Left ventricle myocardium inferior (tissue), 1 donor: ENCODE measurements at regions not wholly inside any gene's neighbourhood (a gene's known extent, or its start where the extent isn't known, plus 50 kb on each side); places are given as distances from the start of the nearest gene placed in this dataset.

Experiments used
- DNase-seq: peaks from one replicate; pipeline ENCODE4 v3.0.0-alpha.2; 2020
- H3K27ac ChIP-seq: fragments of 200-600 bp; replicated peaks from 2 replicates; pipeline ENCODE4 v1.8.0; 2021
- H3K27me3 ChIP-seq: fragments of 200-600 bp; 2 replicates; pipeline ENCODE4 v1.8.0; 2021; ENCODE audit warnings: low read depth
- H3K36me3 ChIP-seq: fragments of 200-600 bp; 2 replicates; pipeline ENCODE4 v1.8.0; 2021
- H3K4me1 ChIP-seq: fragments of 200-600 bp; 2 replicates; pipeline ENCODE4 v1.8.0; 2021
- H3K4me3 ChIP-seq: fragments of 200-600 bp; 2 replicates; pipeline ENCODE4 v1.8.0; 2021; ENCODE audit warnings: mild to moderate bottlenecking, moderate library complexity
- H3K9me3 ChIP-seq: fragments of 200-600 bp; replicated peaks from 2 replicates; pipeline ENCODE4 v1.8.0; 2021
- intact Hi-C: fragments of 100-400 bp; cut with micrococcal nuclease; formaldehyde crosslinking; loops from one replicate; pipeline ENCODE4 v1.11.0; 2022
- TF ChIP-seq, protein P1 (sequence below): fragments of 200-600 bp; IDR thresholded peaks from 2 replicates; pipeline ENCODE4 v1.8.0; 2021; ENCODE audit warnings: antibody characterized with exemption, mild to moderate bottlenecking, borderline replicate concordance
- donor health status: DM: no; HTN: yes; CAD: no; lungs with severe emphysema.

DNA sequence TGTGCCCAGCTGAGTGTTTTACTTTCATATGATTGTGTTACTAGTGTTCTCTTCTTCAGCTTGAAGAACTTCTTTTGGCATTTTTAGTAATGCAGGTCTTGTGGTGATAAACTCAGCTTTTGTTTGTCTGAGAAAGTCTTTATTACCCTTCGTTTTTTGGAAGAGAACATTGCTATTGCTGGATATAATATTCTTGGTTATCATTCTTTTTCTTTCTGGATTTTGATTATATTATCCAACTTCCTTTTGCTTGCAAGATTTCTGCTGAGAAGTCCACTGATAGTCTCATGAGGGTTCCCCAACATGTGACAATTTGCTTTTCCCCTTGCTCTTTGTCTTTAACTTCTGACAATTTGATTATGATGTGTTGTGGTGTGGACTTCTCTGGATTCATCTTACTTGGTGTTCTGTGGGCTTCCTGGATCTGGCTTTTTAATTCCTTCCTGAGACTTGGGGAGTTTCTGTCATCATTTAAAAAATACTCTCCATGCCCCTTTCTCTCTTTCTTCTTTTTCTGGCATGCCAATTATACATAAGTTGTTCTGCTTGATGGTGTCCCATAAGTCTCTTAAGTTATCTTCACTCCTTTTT lies 416.8 kb downstream of the CCDC91 start:
- intact Hi-C loops: no loop called here
- Histone ChIP-seq H3K4me1 (no peaks in the 10 kb centered on the region), H3K4me3 (no peak overlapping the region), H3K27ac (no peak overlapping the region), H3K27me3 (no peaks in the 10 kb centered on the region), H3K9me3 (peaks cover 28% of the 10 kb centered on the region), H3K36me3 (no peaks in the 10 kb centered on the region)
- TF ChIP-seq, protein P1, sequence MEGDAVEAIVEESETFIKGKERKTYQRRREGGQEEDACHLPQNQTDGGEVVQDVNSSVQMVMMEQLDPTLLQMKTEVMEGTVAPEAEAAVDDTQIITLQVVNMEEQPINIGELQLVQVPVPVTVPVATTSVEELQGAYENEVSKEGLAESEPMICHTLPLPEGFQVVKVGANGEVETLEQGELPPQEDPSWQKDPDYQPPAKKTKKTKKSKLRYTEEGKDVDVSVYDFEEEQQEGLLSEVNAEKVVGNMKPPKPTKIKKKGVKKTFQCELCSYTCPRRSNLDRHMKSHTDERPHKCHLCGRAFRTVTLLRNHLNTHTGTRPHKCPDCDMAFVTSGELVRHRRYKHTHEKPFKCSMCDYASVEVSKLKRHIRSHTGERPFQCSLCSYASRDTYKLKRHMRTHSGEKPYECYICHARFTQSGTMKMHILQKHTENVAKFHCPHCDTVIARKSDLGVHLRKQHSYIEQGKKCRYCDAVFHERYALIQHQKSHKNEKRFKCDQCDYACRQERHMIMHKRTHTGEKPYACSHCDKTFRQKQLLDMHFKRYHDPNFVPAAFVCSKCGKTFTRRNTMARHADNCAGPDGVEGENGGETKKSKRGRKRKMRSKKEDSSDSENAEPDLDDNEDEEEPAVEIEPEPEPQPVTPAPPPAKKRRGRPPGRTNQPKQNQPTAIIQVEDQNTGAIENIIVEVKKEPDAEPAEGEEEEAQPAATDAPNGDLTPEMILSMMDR: no peak
- DNase-seq: no peak

DNA sequence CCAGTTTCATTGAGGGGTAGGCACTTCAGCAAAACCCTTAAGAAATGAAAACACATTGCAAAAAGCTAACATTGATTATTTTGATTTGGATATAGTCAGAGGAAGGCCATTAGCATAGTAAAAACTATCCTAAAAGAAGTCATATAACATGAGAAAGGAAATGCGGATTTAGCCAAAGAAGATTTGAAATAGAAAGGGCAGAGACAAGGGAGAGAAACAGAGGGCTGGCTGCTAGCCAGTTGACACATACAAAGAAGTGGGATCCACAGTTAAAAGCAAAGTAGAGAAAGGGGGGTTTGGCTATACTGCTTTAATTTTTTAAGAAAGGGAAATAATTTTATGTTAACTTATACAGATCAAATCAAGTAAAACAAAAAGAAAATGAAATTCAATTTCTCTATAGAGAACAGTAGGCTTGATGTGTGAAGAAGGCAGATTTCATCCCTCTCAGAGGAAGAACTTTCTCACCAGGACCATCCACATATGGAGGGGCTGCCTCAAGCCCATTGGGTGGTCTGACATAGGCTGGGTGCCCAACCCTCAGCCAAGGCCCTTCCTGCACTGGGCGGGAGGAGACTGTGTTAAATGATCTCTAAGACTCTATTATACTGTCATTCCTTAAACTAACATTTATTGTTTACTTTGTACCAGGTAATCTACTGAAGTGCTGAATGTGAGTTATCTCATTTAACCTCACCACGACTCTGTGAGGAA lies 420.3 kb downstream of the CCDC91 start:
- Histone ChIP-seq H3K27me3 (no peaks in the 10 kb centered on the region), H3K27ac (no peak overlapping the region), H3K36me3 (no peaks in the 10 kb centered on the region), H3K4me3 (no peak overlapping the region), H3K4me1 (no peaks in the 10 kb centered on the region), H3K9me3 (peaks cover 28% of the 10 kb centered on the region)
- no peak for DNase-seq
- intact Hi-C loops: no loop called here
- TF ChIP-seq, protein P1: no peak

DNA sequence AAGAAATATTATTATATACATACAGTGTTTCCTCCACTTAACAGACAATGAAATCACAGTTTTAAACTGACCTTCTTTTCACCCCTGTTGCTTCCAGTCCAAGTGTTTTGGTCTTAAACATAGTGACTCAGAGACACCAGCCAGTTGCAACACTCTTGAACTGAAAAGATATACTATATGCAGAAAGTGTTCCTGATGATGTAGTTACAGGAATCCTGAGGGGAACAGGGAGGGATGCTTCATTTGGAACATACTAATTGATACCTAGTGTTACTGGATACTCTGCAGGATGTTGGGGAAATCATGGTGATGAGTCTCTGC lies 420.8 kb downstream of the CCDC91 start:
- H3K27me3 ChIP-seq: no peaks in the 10 kb centered on the region
- H3K36me3 ChIP-seq: no peaks in the 10 kb centered on the region
- TF ChIP-seq, protein P1: no peak
- intact Hi-C loops: no loop called here
- no peak overlapping the region for H3K4me3 ChIP-seq
- no peak overlapping the region for H3K27ac ChIP-seq
- DNase-seq: no peak
- peaks cover 25% of the 10 kb centered on the region for H3K9me3 ChIP-seq
- no peaks in the 10 kb centered on the region for H3K4me1 ChIP-seq

DNA sequence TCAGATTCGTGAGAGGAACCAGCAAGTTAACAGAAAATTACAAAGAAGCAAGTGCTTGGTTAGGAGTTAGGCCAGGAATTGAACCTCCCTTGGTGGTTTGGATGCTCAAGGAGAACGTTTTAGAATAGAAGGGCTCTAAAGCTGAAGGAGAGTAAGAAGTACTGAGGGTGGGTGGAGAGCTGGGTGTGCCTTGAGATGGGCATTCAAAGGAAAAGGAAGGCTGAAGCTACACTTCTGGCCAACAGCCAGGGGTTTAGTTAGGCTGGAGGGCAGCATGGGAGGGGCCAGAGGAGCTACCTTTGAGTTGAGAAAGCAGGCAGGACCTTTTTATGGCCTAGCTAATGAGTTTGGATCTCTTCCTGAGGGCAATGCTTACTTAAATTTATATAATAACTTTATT lies 421.2 kb downstream of the CCDC91 start:
- Histone ChIP-seq H3K27ac (no peak overlapping the region), H3K4me1 (no peaks in the 10 kb centered on the region), H3K9me3 (peaks cover 21% of the 10 kb centered on the region), H3K36me3 (no peaks in the 10 kb centered on the region), H3K27me3 (no peaks in the 10 kb centered on the region), H3K4me3 (no peak overlapping the region)
- intact Hi-C loops: no loop called here
- TF ChIP-seq, protein P1: no peak
- DNase-seq: no peak

DNA sequence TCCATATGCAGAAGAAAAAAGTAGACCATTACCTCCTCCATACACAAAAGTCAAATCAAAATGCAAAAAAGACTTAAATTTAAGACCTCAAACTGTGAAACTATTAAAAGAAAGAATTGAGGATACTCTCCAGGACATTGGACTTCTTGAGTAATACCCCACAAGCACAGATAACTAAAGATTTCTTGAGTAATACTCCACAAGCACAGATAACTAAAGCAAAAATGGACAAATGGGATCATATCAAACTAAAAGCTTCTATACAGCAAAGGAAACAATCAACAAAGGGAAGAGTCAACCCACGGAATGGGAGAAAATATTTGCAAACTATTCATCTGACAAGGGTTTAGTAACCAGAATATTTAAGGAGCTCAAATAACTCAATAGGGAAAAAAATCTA lies 427.9 kb downstream of the CCDC91 start:
- H3K4me1 ChIP-seq: no peaks in the 10 kb centered on the region
- no peaks in the 10 kb centered on the region for H3K27me3 ChIP-seq
- intact Hi-C loops: no loop called here
- no peaks in the 10 kb centered on the region for H3K36me3 ChIP-seq
- DNase-seq: no peak
- TF ChIP-seq, protein P1: no peak
- H3K9me3 ChIP-seq: peaks cover 7% of the 10 kb centered on the region
- H3K4me3 ChIP-seq: no peak overlapping the region
- H3K27ac ChIP-seq: no peak overlapping the region
